ENCODE measurements at regions not wholly inside any gene's neighbourhood (a gene's known extent, or its start where the extent isn't known, plus 50 kb on each side); places are given as distances from the start of the nearest gene placed in this dataset.

DNA sequence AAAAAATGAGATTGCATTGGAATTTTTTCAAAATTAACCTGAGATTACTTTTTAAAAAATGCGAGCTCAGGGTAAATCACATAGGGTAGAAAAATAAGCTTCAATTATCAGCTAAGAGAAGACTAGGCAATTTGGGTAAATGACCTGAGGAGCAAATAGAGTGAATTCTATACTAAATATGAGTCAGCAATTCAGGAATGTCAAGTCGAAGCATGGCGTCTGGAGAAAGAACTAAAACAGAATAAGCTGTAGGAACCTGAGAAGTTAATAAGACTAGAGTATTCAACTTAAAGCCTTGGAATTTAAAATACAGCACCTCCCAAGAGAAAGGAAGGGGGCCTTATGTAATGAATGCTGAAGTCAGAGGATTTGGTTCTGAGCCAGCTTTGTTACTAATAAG, 487.0 kb downstream of the SUCLG1 start:
- Histone ChIP-seq H3K79me2 (no peaks in the 10 kb centered on the region), H3K4me1 (ENCODE audit: insufficient read depth) (no peaks in the 10 kb centered on the region), H4K20me1 (ENCODE audit: insufficient read depth, poor library complexity, severe bottlenecking) (no peaks in the 10 kb centered on the region), H3K4me3 (no peak overlapping the region), H3K4me2 (no peak overlapping the region), H3K27me3 (no peaks in the 10 kb centered on the region), H3K9me2 (replicated peaks; ENCODE audit: insufficient read depth) (no peaks in the 10 kb centered on the region), H3K27ac (no peak overlapping the region), H2AFZ (no peak overlapping the region), H3K36me3 (replicated peaks; ENCODE audit: insufficient read depth, low read depth) (no peaks in the 10 kb centered on the region), H3K9me3 (ENCODE audit: low read depth) (no peaks in the 10 kb centered on the region)
- TF ChIP-seq EZH2 (IDR thresholded peaks at IDR 0.05; ENCODE audit: borderline replicate concordance) = no peak
- TF ChIP-seq EZH2phosphoT487 (IDR thresholded peaks at IDR 0.05; ENCODE audit: low read depth, severe bottlenecking, unreplicated experiment) = no peak
- TF ChIP-seq CTCF (IDR thresholded peaks at IDR 0.05; ENCODE audit: poor library complexity) = no peak
- DNase-seq (ENCODE audit: low spot score) = no peak
- 44% methylated on average over 3 of the region's 3 CpGs for WGBS (ENCODE audit: low lambda C conversion rate, missing lambda C conversion rate)

DNA sequence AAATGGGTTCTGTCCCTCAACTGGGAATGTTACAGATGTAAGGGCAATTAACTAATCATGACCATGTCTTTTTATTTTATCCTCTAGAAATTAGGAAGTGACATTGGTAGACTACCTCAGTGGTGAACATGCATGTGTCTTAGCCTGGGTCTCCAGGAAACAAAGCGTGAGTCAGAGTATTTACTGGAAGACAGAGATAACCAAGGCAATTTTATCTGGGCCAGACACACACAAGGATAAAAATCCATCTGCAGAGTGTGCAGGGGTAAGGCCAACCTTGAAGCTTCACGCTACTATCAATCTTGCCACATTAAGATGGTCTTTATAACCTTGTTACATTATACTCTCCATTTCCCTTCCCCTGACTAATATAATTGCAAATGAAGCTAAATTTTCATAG, 487.5 kb downstream of the SUCLG1 start:
- H3K9me2 ChIP-seq (replicated peaks; ENCODE audit: insufficient read depth) = no peaks in the 10 kb centered on the region
- H3K27me3 ChIP-seq = no peaks in the 10 kb centered on the region
- no peak overlapping the region for H3K4me2 ChIP-seq
- H4K20me1 ChIP-seq (ENCODE audit: insufficient read depth, poor library complexity, severe bottlenecking) = no peaks in the 10 kb centered on the region
- no peaks in the 10 kb centered on the region for H3K79me2 ChIP-seq
- H3K27ac ChIP-seq = no peak overlapping the region
- no peak overlapping the region for H3K4me3 ChIP-seq
- no peak overlapping the region for H2AFZ ChIP-seq
- H3K9me3 ChIP-seq (ENCODE audit: low read depth) = no peaks in the 10 kb centered on the region
- H3K4me1 ChIP-seq (ENCODE audit: insufficient read depth) = no peaks in the 10 kb centered on the region
- TF ChIP-seq CTCF (IDR thresholded peaks at IDR 0.05; ENCODE audit: poor library complexity) (no peak), EZH2phosphoT487 (IDR thresholded peaks at IDR 0.05; ENCODE audit: low read depth, severe bottlenecking, unreplicated experiment) (no peak), EZH2 (IDR thresholded peaks at IDR 0.05; ENCODE audit: borderline replicate concordance) (no peak)
- DNase-seq (ENCODE audit: low spot score) = peak; percentile 19
- H3K36me3 ChIP-seq (replicated peaks; ENCODE audit: insufficient read depth, low read depth) = no peaks in the 10 kb centered on the region
- 31% methylated on average over 2 of the region's 2 CpGs for WGBS (ENCODE audit: low lambda C conversion rate, missing lambda C conversion rate)

DNA sequence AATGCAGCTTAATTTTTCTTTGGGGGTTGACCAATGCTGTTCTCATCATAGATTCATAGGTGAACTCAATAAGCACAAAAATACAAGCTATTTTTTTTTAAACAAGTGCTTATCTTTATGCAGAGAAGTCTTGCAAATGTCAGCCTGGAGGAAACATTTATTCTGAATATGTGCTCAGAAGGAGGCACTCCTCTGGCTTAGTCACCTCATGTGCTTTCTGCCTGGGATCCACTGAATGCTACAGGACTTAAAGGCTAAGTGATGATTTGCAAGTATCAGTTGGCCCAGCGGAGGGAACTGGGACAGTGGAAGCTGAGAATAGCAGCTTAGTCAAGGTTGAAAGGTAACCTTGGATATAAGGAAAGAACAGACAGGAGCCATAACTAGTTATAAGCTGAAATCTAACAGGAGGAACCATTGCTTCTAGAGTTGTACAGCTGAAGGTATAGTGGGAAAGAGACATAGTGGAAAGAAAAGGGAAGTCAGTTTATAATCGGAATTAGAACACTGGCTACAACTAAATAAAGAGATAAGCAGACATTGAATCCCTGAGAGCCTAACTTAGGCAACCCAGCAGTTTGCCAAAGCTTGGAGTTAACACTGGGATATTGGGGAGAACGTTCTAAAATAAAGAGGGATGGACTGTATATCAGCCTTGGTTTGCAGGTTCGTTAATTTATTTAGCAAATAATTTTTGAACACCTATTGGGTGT, 488.7 kb downstream of the SUCLG1 start:
- no peak overlapping the region for H3K27ac ChIP-seq

More for the DNA sequence above, 488.7 kb downstream of the SUCLG1 start:
- 85% methylated on average over 4 of the region's 4 CpGs for WGBS (ENCODE audit: low lambda C conversion rate, missing lambda C conversion rate)
- Histone ChIP-seq H3K27me3 (no peaks in the 10 kb centered on the region), H3K4me3 (no peak overlapping the region), H3K79me2 (no peaks in the 10 kb centered on the region), H3K36me3 (replicated peaks; ENCODE audit: insufficient read depth, low read depth) (no peaks in the 10 kb centered on the region), H3K9me2 (replicated peaks; ENCODE audit: insufficient read depth) (no peaks in the 10 kb centered on the region), H3K9me3 (ENCODE audit: low read depth) (no peaks in the 10 kb centered on the region), H2AFZ (no peak overlapping the region), H3K4me2 (no peak overlapping the region), H4K20me1 (ENCODE audit: insufficient read depth, poor library complexity, severe bottlenecking) (no peaks in the 10 kb centered on the region), H3K4me1 (ENCODE audit: insufficient read depth) (no peaks in the 10 kb centered on the region)
- no peak for DNase-seq (ENCODE audit: low spot score)
- TF ChIP-seq EZH2 (IDR thresholded peaks at IDR 0.05; ENCODE audit: borderline replicate concordance) = no peak
- no peak for TF ChIP-seq EZH2phosphoT487 (IDR thresholded peaks at IDR 0.05; ENCODE audit: low read depth, severe bottlenecking, unreplicated experiment)
- TF ChIP-seq CTCF (IDR thresholded peaks at IDR 0.05; ENCODE audit: poor library complexity) = no peak
